Karpas-422 (cell line): ENCODE measurements at regions not wholly inside any gene's neighbourhood (a gene's known extent, or its start where the extent isn't known, plus 50 kb on each side); places are given as distances from the start of the nearest gene placed in this dataset.

Source experiments
- DNase-seq: peaks from one replicate; pipeline ENCODE4 v3.0.0-alpha.2; 2015
- H2AFZ ChIP-seq: fragments of 200-600 bp; sonication (generic); 2 replicates; pipeline ENCODE4 v1.6.1; 2014; ENCODE audit warnings: antibody characterized with exemption, low read length, mixed read lengths
- H3K27ac ChIP-seq: fragments of 200-600 bp; sonication (generic); 2 replicates; pipeline ENCODE4 v1.5.1; 2014; ENCODE audit warnings: mild to moderate bottlenecking, low read length, moderate library complexity
- H3K27me3 ChIP-seq: fragments of 200-600 bp; sonication (generic); 2 replicates; pipeline ENCODE4 v1.6.1; 2014; ENCODE audit warnings: low read length, mixed read lengths
- H3K36me3 ChIP-seq: fragments of 200-600 bp; sonication (generic); 2 replicates; pipeline ENCODE4 v1.6.1; 2014; ENCODE audit warnings: low read length, mixed read lengths; ENCODE audit not compliant: insufficient read depth
- H3K4me1 ChIP-seq: fragments of 200-600 bp; sonication (generic); 2 replicates; pipeline ENCODE4 v1.6.1; 2014; ENCODE audit warnings: mild to moderate bottlenecking, low read length, mixed read lengths
- H3K4me2 ChIP-seq: fragments of 200-600 bp; sonication (generic); 2 replicates; pipeline ENCODE4 v1.6.1; 2014; ENCODE audit warnings: low read length, low read depth, mild to moderate bottlenecking; ENCODE audit not compliant: poor library complexity, severe bottlenecking
- H3K4me3 ChIP-seq: fragments of 200-600 bp; sonication (generic); 2 replicates; pipeline ENCODE4 v1.5.1; 2014; ENCODE audit warnings: mild to moderate bottlenecking, antibody characterized with exemption, low read length, mixed read lengths
- H3K79me2 ChIP-seq: fragments of 200-600 bp; sonication (generic); 2 replicates; pipeline ENCODE4 v1.6.1; 2014; ENCODE audit warnings: mild to moderate bottlenecking, low read length, mixed read lengths
- H3K9ac ChIP-seq: fragments of 200-600 bp; sonication (generic); 2 replicates; pipeline ENCODE4 v1.6.0; 2014; ENCODE audit warnings: low read length
- H3K9me2 ChIP-seq: fragments of 200-600 bp; sonication (generic), shearing (Covaris generic); replicated peaks from 2 replicates; pipeline ENCODE4 v1.6.0; 2014; ENCODE audit warnings: mild to moderate bottlenecking, low read length, moderate library complexity; ENCODE audit not compliant: insufficient read depth
- H3K9me3 ChIP-seq: fragments of 300-700, 200-600 bp; sonication (generic); 2 replicates; pipeline ENCODE4 v1.6.1; 2014; ENCODE audit warnings: low read length, mixed read lengths
- H4K20me1 ChIP-seq: fragments of 200-600 bp; sonication (generic); 2 replicates; pipeline ENCODE4 v1.6.1; 2014; ENCODE audit warnings: mild to moderate bottlenecking, antibody characterized with exemption, low read length, low read depth; ENCODE audit not compliant: insufficient read depth

- Histone ChIP-seq H3K9me2 (no peaks in the 10 kb centered on the region), H2AFZ (no peak overlapping the region), H3K4me3 (no peak overlapping the region), H3K79me2 (no peaks in the 10 kb centered on the region), H4K20me1 (no peaks in the 10 kb centered on the region), H3K27me3 (no peaks in the 10 kb centered on the region), H3K36me3 (no peaks in the 10 kb centered on the region), H3K9ac (no peak overlapping the region), H3K27ac (no peak overlapping the region), H3K9me3 (no peaks in the 10 kb centered on the region), H3K4me1 (peaks cover 12% of the 10 kb centered on the region), H3K4me2 (no peak overlapping the region)
- DNase-seq = no peak
Measured at GRCh38 chr4:140268186-140268841, 105.1 kb upstream of the SCOC start.

GRCh38 chr4:140267576-140267975, 105.9 kb upstream of the SCOC start:
- Histone ChIP-seq H3K4me2 (no peak overlapping the region), H3K4me1 (peaks cover 12% of the 10 kb centered on the region), H3K27ac (no peak overlapping the region), H3K27me3 (no peaks in the 10 kb centered on the region), H3K9me2 (no peaks in the 10 kb centered on the region), H3K36me3 (no peaks in the 10 kb centered on the region), H4K20me1 (no peaks in the 10 kb centered on the region), H2AFZ (no peak overlapping the region), H3K4me3 (no peak overlapping the region), H3K79me2 (no peaks in the 10 kb centered on the region), H3K9me3 (no peaks in the 10 kb centered on the region), H3K9ac (no peak overlapping the region)
- no peak for DNase-seq

GRCh38 chr4:140266958-140267568, 106.4 kb upstream of the SCOC start:
- no peak for DNase-seq
- Histone ChIP-seq H3K27me3 (no peaks in the 10 kb centered on the region), H4K20me1 (no peaks in the 10 kb centered on the region), H2AFZ (no peak overlapping the region), H3K9me3 (no peaks in the 10 kb centered on the region), H3K79me2 (no peaks in the 10 kb centered on the region), H3K9ac (no peak overlapping the region), H3K4me1 (peaks cover 11% of the 10 kb centered on the region), H3K4me3 (no peak overlapping the region), H3K36me3 (no peaks in the 10 kb centered on the region), H3K4me2 (no peak overlapping the region), H3K9me2 (no peaks in the 10 kb centered on the region), H3K27ac (no peak overlapping the region)

- Histone ChIP-seq H3K9ac (no peak overlapping the region), H2AFZ (no peak overlapping the region), H3K9me2 (no peaks in the 10 kb centered on the region), H3K79me2 (no peaks in the 10 kb centered on the region), H3K27ac (no peak overlapping the region), H3K4me1 (peaks cover 21% of the 10 kb centered on the region), H4K20me1 (no peaks in the 10 kb centered on the region), H3K9me3 (no peaks in the 10 kb centered on the region), H3K36me3 (no peaks in the 10 kb centered on the region), H3K27me3 (no peaks in the 10 kb centered on the region), H3K4me2 (no peak overlapping the region), H3K4me3 (no peak overlapping the region)
- no peak for DNase-seq
Measured at GRCh38 chr4:140260227-140260626, 106.2 kb upstream of the MAML3 start.

GRCh38 chr4:140258476-140258875, 104.5 kb upstream of the MAML3 start:
- Histone ChIP-seq H3K9ac (no peak overlapping the region), H3K4me3 (no peak overlapping the region), H3K36me3 (no peaks in the 10 kb centered on the region), H3K4me1 (peaks cover 38% of the 10 kb centered on the region), H3K4me2 (no peak overlapping the region), H3K27me3 (no peaks in the 10 kb centered on the region), H2AFZ (no peak overlapping the region), H3K27ac (no peak overlapping the region), H3K79me2 (no peaks in the 10 kb centered on the region), H3K9me3 (no peaks in the 10 kb centered on the region), H3K9me2 (no peaks in the 10 kb centered on the region), H4K20me1 (no peaks in the 10 kb centered on the region)
- no peak for DNase-seq

GRCh38 chr4:140257461-140258305, 103.7 kb upstream of the MAML3 start:
- H3K9me3 ChIP-seq = no peaks in the 10 kb centered on the region
- H4K20me1 ChIP-seq = no peaks in the 10 kb centered on the region
- no peak overlapping the region for H3K4me3 ChIP-seq
- H3K9me2 ChIP-seq = no peaks in the 10 kb centered on the region
- DNase-seq = no peak
- H3K4me2 ChIP-seq = no peak overlapping the region
- no peak overlapping the region for H2AFZ ChIP-seq
- H3K79me2 ChIP-seq = no peaks in the 10 kb centered on the region
- no peak overlapping the region for H3K27ac ChIP-seq
- no peaks in the 10 kb centered on the region for H3K36me3 ChIP-seq
- H3K27me3 ChIP-seq = no peaks in the 10 kb centered on the region
- H3K4me1 ChIP-seq = peaks cover 44% of the 10 kb centered on the region
- H3K9ac ChIP-seq = no peak overlapping the region

- peaks cover 52% of the 10 kb centered on the region for H3K4me1 ChIP-seq
- no peak for DNase-seq
- no peaks in the 10 kb centered on the region for H3K36me3 ChIP-seq
- no peaks in the 10 kb centered on the region for H3K9me3 ChIP-seq
- H3K4me2 ChIP-seq = peak overlapping the region; percentile 76
- H3K79me2 ChIP-seq = no peaks in the 10 kb centered on the region
- no peaks in the 10 kb centered on the region for H3K27me3 ChIP-seq
- no peaks in the 10 kb centered on the region for H4K20me1 ChIP-seq
- no peak overlapping the region for H3K9ac ChIP-seq
- H3K9me2 ChIP-seq = no peaks in the 10 kb centered on the region
- no peak overlapping the region for H3K27ac ChIP-seq
- no peak overlapping the region for H3K4me3 ChIP-seq
- H2AFZ ChIP-seq = no peak overlapping the region
Measured at GRCh38 chr4:140256941-140257340, 103.0 kb upstream of the MAML3 start.

GRCh38 chr4:140256335-140256734, 102.4 kb upstream of the MAML3 start:
- H3K9me2 ChIP-seq = no peaks in the 10 kb centered on the region
- H3K27ac ChIP-seq = no peak overlapping the region
- H2AFZ ChIP-seq = no peak overlapping the region
- no peaks in the 10 kb centered on the region for H3K27me3 ChIP-seq
- no peak overlapping the region for H3K4me3 ChIP-seq
- no peaks in the 10 kb centered on the region for H3K9me3 ChIP-seq
- H3K36me3 ChIP-seq = no peaks in the 10 kb centered on the region
- no peak overlapping the region for H3K9ac ChIP-seq
- H4K20me1 ChIP-seq = no peaks in the 10 kb centered on the region
- H3K4me2 ChIP-seq = peak overlapping the region; percentile 76
- peaks cover 56% of the 10 kb centered on the region for H3K4me1 ChIP-seq
- no peaks in the 10 kb centered on the region for H3K79me2 ChIP-seq
- no peak for DNase-seq
